Cardiac muscle cell (in vitro differentiated cells and primary cell): ENCODE measurements at regions not wholly inside any gene's neighbourhood (a gene's known extent, or its start where the extent isn't known, plus 50 kb on each side); places are given as distances from the start of the nearest gene placed in this dataset.

Experiments
- DNase-seq, 2 donors: peaks; one replicate each; pipeline versions ENCODE4 v3.0.0 to v3.0.0-alpha.2; 2010 to 2017; ENCODE audit warnings: low read depth in 1 of 2, low spot score in 1 of 2
- H3K27ac ChIP-seq: fragments of 200-600 bp; sonication (generic); 2 replicates; pipeline ENCODE4 v1.5.1; 2016
- H3K27me3 ChIP-seq: fragments of 200-600 bp; sonication (generic); 2 replicates; pipeline ENCODE4 v1.6.0; 2016; ENCODE audit warnings: control low read depth
- H3K36me3 ChIP-seq: fragments of 200-600 bp; sonication (generic); 2 replicates; pipeline ENCODE4 v1.5.1; 2016; ENCODE audit warnings: control low read depth
- H3K4me1 ChIP-seq: fragments of 200-600 bp; sonication (generic); 2 replicates; pipeline ENCODE4 v1.8.1; 2017; ENCODE audit warnings: low read depth, mild to moderate bottlenecking, mixed run types
- H3K4me3 ChIP-seq: fragments of 200-600 bp; sonication (generic); 2 replicates; pipeline ENCODE4 v1.5.1; 2016; ENCODE audit warnings: mild to moderate bottlenecking
- H3K9me3 ChIP-seq: fragments of 200-600 bp; sonication (generic); 2 replicates; pipeline ENCODE4 v1.5.1; 2017; ENCODE audit warnings: low read depth, mild to moderate bottlenecking, control low read depth
- TF ChIP-seq, protein P1 (sequence below): IDR thresholded peaks from 2 replicates; pipeline ENCODE4 v1.5.1; 2012; ENCODE audit warnings: low read depth, mild to moderate bottlenecking, low read length

DNA sequence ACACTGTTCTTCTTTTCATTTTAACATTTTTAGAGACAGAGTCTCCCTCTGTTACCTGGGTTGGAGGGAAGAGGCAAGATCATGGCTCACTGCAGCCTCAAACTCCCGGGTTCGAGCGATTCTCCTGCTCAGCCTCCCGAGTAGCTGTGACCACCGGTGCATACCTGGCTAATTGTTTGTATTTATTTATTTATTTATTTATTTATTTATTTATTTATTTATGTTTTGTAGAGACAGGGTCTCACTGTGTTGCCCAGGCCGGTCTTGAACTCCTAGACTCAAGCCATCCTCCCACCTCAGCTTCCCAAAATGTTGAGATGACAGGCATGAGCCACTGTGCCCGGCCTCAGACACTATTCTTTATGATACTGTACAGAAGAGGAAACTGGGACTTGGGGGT, 1176.6 kb upstream of the AUTS2 start:
- no peak overlapping the region for H3K4me3 ChIP-seq
- DNase-seq, result no peak
- no peaks in the 10 kb centered on the region for H3K9me3 ChIP-seq
- no peak overlapping the region for H3K27ac ChIP-seq
- TF ChIP-seq, protein P1, sequence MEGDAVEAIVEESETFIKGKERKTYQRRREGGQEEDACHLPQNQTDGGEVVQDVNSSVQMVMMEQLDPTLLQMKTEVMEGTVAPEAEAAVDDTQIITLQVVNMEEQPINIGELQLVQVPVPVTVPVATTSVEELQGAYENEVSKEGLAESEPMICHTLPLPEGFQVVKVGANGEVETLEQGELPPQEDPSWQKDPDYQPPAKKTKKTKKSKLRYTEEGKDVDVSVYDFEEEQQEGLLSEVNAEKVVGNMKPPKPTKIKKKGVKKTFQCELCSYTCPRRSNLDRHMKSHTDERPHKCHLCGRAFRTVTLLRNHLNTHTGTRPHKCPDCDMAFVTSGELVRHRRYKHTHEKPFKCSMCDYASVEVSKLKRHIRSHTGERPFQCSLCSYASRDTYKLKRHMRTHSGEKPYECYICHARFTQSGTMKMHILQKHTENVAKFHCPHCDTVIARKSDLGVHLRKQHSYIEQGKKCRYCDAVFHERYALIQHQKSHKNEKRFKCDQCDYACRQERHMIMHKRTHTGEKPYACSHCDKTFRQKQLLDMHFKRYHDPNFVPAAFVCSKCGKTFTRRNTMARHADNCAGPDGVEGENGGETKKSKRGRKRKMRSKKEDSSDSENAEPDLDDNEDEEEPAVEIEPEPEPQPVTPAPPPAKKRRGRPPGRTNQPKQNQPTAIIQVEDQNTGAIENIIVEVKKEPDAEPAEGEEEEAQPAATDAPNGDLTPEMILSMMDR, result no peak
- no peaks in the 10 kb centered on the region for H3K4me1 ChIP-seq
- no peaks in the 10 kb centered on the region for H3K36me3 ChIP-seq
- H3K27me3 ChIP-seq, result no peaks in the 10 kb centered on the region

DNA sequence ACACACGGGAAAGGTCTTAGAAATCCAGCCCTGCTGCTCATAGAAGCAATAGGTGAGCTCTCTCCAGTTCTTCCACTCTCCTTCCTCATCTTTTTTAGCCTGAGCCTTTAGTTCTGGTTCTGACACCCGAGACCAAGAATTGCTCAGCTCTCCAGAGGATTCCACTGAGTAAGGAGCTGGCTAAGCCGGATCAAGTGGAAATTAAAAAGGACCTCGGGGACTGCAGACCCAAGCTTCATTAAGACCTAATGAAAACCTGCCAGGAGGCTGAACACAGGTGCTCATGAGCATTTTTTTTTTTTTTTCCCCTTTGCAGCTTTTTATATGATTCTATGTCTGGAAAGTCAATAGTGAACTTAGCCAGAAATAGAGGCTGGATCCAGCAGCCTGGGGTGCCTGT, 1176.0 kb upstream of the AUTS2 start:
- Histone ChIP-seq H3K4me1 (no peaks in the 10 kb centered on the region), H3K4me3 (no peak overlapping the region), H3K36me3 (no peaks in the 10 kb centered on the region), H3K27ac (no peak overlapping the region), H3K9me3 (no peaks in the 10 kb centered on the region), H3K27me3 (no peaks in the 10 kb centered on the region)
- DNase-seq, result no peak
- TF ChIP-seq, protein P1, result no peak

DNA sequence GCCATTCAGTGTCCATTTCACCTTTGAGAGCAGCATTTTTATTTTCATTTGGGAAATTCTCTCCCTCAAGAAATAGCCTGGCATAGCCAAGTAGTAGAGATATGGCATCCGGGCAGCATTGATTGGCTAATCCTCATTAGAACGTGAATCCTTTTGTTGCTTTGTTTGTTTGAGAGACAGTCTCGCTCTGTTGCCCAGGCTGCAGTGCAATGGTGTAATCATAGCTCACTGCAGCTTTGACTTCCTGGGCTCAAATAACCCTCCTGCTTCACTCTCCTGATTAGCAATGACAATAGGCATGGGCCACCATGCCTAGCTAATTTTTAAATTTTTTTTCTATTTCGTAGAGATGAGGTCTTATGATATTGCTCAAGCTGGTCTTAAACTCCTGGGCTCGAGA, 1174.9 kb upstream of the AUTS2 start:
- Histone ChIP-seq H3K27me3 (no peaks in the 10 kb centered on the region), H3K4me1 (no peaks in the 10 kb centered on the region), H3K36me3 (no peaks in the 10 kb centered on the region), H3K9me3 (no peaks in the 10 kb centered on the region), H3K27ac (no peak overlapping the region), H3K4me3 (no peak overlapping the region)
- no peak for DNase-seq
- TF ChIP-seq, protein P1, result no peak

DNA sequence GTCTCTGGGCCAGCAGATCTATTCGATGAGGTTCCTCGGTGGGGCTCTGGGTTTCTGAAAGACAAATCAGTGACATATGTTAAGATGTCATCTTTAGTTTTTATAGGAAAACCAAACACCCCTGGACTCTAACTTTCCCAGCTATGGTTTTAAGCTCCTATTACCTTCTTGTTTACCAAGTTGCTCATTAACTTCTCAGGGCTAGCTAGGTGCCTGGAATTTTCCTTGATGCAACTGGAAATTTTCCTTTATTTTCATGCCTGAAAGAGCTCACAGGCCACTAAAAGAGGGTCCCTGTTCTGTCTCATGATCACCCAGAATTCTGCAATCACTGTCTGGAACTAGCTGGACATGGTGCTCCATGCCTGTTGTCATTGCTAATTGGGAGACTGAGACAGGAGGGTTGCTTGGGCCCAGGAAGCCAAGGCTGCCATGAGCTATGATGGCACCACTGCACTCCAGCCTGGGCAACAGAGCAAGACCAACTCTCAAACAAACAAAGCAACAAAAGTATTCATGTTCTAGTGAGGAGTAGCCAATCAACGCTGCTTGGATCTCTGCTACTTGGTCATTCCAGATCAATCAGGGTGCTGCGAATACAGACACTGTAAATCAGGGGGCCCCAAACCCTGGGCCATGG, 1173.5 kb upstream of the AUTS2 start:
- Histone ChIP-seq H3K27me3 (no peaks in the 10 kb centered on the region), H3K36me3 (no peaks in the 10 kb centered on the region), H3K4me1 (no peaks in the 10 kb centered on the region), H3K9me3 (no peaks in the 10 kb centered on the region), H3K27ac (no peak overlapping the region), H3K4me3 (no peak overlapping the region)
- no peak for DNase-seq
- TF ChIP-seq, protein P1, result no peak

DNA sequence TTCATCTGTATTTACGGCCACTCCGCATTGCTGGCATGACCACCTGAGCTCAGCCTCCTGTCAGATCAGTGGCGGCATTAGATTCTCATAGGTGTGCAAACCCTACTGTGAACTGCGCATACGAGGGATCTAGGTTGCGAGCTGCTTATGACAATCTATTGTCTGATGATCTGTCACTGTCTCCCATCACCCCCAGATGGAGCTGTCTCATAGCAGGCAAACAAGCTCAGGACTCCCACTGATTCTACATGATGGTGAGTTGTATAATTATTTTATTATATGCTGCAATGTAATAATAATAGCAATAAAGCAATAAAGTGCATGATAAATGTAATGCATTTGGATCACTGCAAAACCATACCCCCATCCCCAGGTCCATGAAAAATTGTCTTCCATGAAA, 1172.9 kb upstream of the AUTS2 start:
- Histone ChIP-seq H3K27ac (no peak overlapping the region), H3K36me3 (no peaks in the 10 kb centered on the region), H3K4me3 (no peak overlapping the region), H3K27me3 (no peaks in the 10 kb centered on the region), H3K9me3 (no peaks in the 10 kb centered on the region), H3K4me1 (no peaks in the 10 kb centered on the region)
- peak in 1 of 2 donors; percentile 35 for DNase-seq
- TF ChIP-seq, protein P1, result peak; percentile 43
